ENCODE measurements at regions not wholly inside any gene's neighbourhood (a gene's known extent, or its start where the extent isn't known, plus 50 kb on each side); places are given as distances from the start of the nearest gene placed in this dataset.
"Not testable (repeated sequence)": the region's sequence is repeated elsewhere in the genome, so short reads cannot be mapped to it uniquely, and the experiment has no call there.

GRCh38 chr21:35552483-35552882, 503.4 kb upstream of the RUNX1 start:
- in situ Hi-C loops (cut with HindIII; ENCODE audit: low sequenced_read_pairs), result not testable (repeated sequence)

- in situ Hi-C loops (cut with HindIII; ENCODE audit: low sequenced_read_pairs), result no loop called here
Measured at GRCh38 chr21:35548904-35549615, 500.0 kb upstream of the RUNX1 start.

GRCh38 chr21:35547946-35548774, 499.1 kb upstream of the RUNX1 start:
- in situ Hi-C loops (cut with HindIII; ENCODE audit: low sequenced_read_pairs), result no loop called here

GRCh38 chr21:35543746-35544145, 494.6 kb upstream of the RUNX1 start:
- in situ Hi-C loops (cut with HindIII; ENCODE audit: low sequenced_read_pairs), result no loop called here

- in situ Hi-C loops (cut with HindIII; ENCODE audit: low sequenced_read_pairs), result no loop called here
Measured at GRCh38 chr21:35540950-35541638, 492.0 kb upstream of the RUNX1 start.

- in situ Hi-C loops (cut with HindIII; ENCODE audit: low sequenced_read_pairs), result loop anchor here (5.0 kb wide), 1 partner anchor 49 kb away; no protein-coding TSS in a partner anchor
Measured at GRCh38 chr21:35538386-35538785, 489.3 kb upstream of the RUNX1 start.

- in situ Hi-C loops (cut with HindIII; ENCODE audit: low sequenced_read_pairs), result loop anchor here (5.0 kb wide), 1 partner anchor 50 kb away; no protein-coding TSS in a partner anchor
Measured at GRCh38 chr21:35537604-35538003, 488.5 kb upstream of the RUNX1 start.

- in situ Hi-C loops (cut with HindIII; ENCODE audit: low sequenced_read_pairs), result no loop called here
Measured at GRCh38 chr21:35533893-35534292, 484.8 kb upstream of the RUNX1 start.

GRCh38 chr21:35530766-35531165, 481.7 kb upstream of the RUNX1 start:
- in situ Hi-C loops (cut with HindIII; ENCODE audit: low sequenced_read_pairs), result no loop called here

GRCh38 chr21:35529171-35529863, 480.2 kb upstream of the RUNX1 start:
- in situ Hi-C loops (cut with HindIII; ENCODE audit: low sequenced_read_pairs), result no loop called here

- in situ Hi-C loops (cut with HindIII; ENCODE audit: low sequenced_read_pairs), result no loop called here
Measured at GRCh38 chr21:35528116-35529042, 479.3 kb upstream of the RUNX1 start.

- in situ Hi-C loops (cut with HindIII; ENCODE audit: low sequenced_read_pairs), result no loop called here
Measured at GRCh38 chr21:35527358-35527757, 478.3 kb upstream of the RUNX1 start.

GRCh38 chr21:35525443-35525842, 476.3 kb upstream of the RUNX1 start:
- in situ Hi-C loops (cut with HindIII; ENCODE audit: low sequenced_read_pairs), result no loop called here

GRCh38 chr21:35521852-35522505, 472.9 kb upstream of the RUNX1 start:
- in situ Hi-C loops (cut with HindIII; ENCODE audit: low sequenced_read_pairs), result loop anchor here (5.0 kb wide), 1 partner anchor 60 kb away; no protein-coding TSS in a partner anchor

GRCh38 chr21:35521293-35521692, 472.2 kb upstream of the RUNX1 start:
- in situ Hi-C loops (cut with HindIII; ENCODE audit: low sequenced_read_pairs), result loop anchor here (5.0 kb wide), 1 partner anchor 59 kb away; no protein-coding TSS in a partner anchor

GRCh38 chr21:35520856-35521255, 471.8 kb upstream of the RUNX1 start:
- in situ Hi-C loops (cut with HindIII; ENCODE audit: low sequenced_read_pairs), result loop anchor here (5.0 kb wide), 1 partner anchor 59 kb away; no protein-coding TSS in a partner anchor

- in situ Hi-C loops (cut with HindIII; ENCODE audit: low sequenced_read_pairs), result loop anchor here (5.0 kb wide), 1 partner anchor 58 kb away; no protein-coding TSS in a partner anchor
Measured at GRCh38 chr21:35520302-35520701, 471.2 kb upstream of the RUNX1 start.

GRCh38 chr21:35517865-35518264, 468.8 kb upstream of the RUNX1 start:
- in situ Hi-C loops (cut with HindIII; ENCODE audit: low sequenced_read_pairs), result no loop called here

- in situ Hi-C loops (cut with HindIII; ENCODE audit: low sequenced_read_pairs), result not testable (repeated sequence)
Measured at GRCh38 chr21:35516292-35516691, 467.2 kb upstream of the RUNX1 start.
